ENCODE measurements at regions not wholly inside any gene's neighbourhood (a gene's known extent, or its start where the extent isn't known, plus 50 kb on each side); places are given as distances from the start of the nearest gene placed in this dataset.

DNA sequence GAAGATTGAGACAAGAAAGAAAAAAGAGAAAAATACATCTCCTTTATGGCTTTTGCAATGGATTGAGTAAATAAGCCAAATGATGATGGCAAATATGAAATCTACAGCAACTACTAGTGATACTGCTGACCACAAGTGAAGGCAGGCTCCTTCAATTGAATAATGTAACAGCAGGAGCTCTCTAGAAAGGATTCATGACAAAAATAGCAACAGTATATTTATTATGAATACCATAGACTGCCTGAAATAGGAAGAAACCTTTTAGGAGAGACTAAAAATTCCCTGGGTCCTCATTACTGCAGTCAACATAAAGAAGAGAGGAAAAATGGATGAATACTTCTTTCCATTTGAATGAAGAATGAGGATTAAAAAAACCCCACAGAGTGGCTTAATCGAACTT lies 306.8 kb upstream of the ANXA10 start:
- no peak for DNase-seq (ENCODE audit: low read depth)
- TF ChIP-seq, protein P1, sequence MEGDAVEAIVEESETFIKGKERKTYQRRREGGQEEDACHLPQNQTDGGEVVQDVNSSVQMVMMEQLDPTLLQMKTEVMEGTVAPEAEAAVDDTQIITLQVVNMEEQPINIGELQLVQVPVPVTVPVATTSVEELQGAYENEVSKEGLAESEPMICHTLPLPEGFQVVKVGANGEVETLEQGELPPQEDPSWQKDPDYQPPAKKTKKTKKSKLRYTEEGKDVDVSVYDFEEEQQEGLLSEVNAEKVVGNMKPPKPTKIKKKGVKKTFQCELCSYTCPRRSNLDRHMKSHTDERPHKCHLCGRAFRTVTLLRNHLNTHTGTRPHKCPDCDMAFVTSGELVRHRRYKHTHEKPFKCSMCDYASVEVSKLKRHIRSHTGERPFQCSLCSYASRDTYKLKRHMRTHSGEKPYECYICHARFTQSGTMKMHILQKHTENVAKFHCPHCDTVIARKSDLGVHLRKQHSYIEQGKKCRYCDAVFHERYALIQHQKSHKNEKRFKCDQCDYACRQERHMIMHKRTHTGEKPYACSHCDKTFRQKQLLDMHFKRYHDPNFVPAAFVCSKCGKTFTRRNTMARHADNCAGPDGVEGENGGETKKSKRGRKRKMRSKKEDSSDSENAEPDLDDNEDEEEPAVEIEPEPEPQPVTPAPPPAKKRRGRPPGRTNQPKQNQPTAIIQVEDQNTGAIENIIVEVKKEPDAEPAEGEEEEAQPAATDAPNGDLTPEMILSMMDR (conservative IDR thresholded peaks at IDR 0.05; ENCODE audit: low read depth, low read length) = no peak
- H3K4me3 ChIP-seq (ENCODE audit: low read depth, low read length) = no peak overlapping the region

DNA sequence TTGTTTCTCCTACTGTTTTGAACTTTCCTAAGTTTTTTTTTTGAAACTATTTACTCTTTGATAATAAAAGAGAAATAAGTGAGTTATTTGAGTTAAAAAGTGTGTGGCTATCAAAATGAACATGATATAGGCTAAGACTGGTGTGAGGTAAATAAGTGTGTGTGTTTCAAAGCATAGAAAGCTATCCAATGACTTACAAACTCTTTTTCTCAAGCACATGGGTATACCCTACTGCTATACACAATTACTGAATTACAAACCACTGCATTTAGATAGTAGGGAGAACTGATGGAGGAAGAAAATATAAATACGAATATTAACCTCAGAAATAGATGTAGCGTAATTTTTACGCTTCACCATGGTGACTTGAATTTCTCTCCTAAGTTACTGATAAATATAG lies 305.8 kb upstream of the ANXA10 start:
- no peak for DNase-seq (ENCODE audit: low read depth)
- TF ChIP-seq, protein P1 (conservative IDR thresholded peaks at IDR 0.05; ENCODE audit: low read depth, low read length) = no peak
- no peak overlapping the region for H3K4me3 ChIP-seq (ENCODE audit: low read depth, low read length)

DNA sequence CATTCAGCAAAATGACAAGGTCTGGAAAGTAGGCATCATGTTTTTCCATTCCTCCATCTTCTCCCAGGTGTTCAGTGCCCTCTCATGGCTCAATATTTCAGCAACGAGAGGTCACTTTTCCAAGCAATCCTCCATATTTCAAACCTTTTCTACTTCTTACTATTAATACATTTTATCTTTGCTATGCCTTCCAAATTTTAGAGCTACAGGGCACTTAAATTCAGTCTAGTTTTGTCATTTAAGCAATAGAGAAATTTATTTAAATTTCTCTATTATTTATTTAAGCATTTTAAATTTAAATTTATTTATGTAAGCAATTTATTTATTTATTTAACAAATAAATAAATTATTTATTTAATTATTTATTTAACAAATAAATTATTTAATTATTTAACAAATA lies 305.1 kb upstream of the ANXA10 start:
- TF ChIP-seq, protein P1 (conservative IDR thresholded peaks at IDR 0.05; ENCODE audit: low read depth, low read length) = no peak
- no peak for DNase-seq (ENCODE audit: low read depth)
- H3K4me3 ChIP-seq (ENCODE audit: low read depth, low read length) = no peak overlapping the region

DNA sequence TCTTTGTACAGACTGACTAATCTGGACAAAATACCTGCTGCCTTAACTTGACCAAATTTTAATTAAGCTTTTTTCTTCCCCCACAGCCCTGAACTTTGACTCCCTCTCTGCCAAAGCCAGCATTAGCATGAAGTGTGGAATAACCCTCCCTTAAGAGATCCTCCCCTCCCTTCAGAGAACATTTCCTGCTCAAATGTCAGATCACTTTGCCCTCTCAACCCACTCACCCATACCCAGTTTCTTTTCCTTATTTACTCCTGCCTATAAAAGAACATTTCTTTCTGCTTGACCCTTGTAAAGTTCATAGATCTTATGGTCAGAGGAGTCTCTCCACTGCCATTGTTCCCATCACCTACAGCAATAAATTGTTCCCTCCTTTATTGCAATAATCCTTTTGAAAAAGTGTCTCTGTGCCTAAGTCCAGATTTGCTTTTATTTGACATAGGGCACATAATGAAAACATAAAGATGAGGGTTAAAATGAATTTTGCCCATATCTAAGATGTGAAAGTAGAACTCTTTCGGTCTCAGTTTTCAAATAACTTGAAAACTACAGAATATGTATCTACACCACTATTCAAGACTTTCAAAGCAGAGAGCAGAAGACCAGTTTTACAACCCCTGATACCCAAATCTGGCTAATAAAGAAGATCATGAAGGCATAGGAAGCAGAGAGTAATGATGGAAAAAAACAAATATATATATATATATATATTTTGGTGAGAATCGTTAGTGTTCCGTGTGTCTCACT lies 289.7 kb upstream of the ANXA10 start:
- DNase-seq (ENCODE audit: low read depth) = no peak
- H3K4me3 ChIP-seq (ENCODE audit: low read depth, low read length) = no peak overlapping the region
- TF ChIP-seq, protein P1 (conservative IDR thresholded peaks at IDR 0.05; ENCODE audit: low read depth, low read length) = no peak

DNA sequence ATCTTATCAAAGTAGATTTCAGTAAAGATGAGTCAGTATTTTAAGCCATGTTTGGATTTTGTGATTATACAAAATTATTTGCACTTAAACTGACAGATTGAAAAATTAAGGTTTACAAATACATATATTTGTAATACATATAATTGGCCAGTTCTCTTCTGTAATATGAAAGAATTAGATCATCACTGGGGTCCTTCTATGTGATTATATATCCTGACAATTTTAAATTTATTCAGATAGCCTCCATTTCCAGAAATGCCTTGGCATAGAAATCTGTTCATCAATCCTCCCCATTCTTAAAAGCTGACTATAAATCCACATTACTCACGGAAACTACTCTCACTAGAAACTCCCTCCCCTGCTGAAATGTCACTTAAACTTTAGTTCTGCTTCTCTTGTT lies 280.4 kb upstream of the ANXA10 start:
- H3K4me3 ChIP-seq (ENCODE audit: low read depth, low read length) = no peak overlapping the region
- DNase-seq (ENCODE audit: low read depth) = no peak
- TF ChIP-seq, protein P1 (conservative IDR thresholded peaks at IDR 0.05; ENCODE audit: low read depth, low read length) = no peak

DNA sequence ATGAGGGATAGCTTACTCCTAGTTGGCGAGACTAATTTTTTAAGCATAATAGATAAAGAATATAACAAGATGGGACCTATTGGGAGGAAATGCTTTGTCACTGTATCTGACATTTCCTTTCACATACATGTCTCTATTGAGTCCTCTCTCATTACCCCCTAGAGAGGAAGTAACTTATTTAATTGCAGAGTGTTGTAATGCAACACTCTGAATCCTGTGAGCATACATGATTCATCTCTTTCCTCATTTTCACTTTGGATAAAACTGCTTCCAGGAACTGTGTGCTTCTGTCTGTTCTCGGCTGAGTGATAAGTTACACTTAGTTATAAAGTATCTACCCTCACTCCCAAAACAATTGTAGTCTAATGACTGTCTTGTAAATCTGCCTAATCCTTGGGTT lies 266.1 kb upstream of the ANXA10 start:
- TF ChIP-seq, protein P1 (conservative IDR thresholded peaks at IDR 0.05; ENCODE audit: low read depth, low read length) = no peak
- DNase-seq (ENCODE audit: low read depth) = peak; percentile 7
- H3K4me3 ChIP-seq (ENCODE audit: low read depth, low read length) = no peak overlapping the region

DNA sequence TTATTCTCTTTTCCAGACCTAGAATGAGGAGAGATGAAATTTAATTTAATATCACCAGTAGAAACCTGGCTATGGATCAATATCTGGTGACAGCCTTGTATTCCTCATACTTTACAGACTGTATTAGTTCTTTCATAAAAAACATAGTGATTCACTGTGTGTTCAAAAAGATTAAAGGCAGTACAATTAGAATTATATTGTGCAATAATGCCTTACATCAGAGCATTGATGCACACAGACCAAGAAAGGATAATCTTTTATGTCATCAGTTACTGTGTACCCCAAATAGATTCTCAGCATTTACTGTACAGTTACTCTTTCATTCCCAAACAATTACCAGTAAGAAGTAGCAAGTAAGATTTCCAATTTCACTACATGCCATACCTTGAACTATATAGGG lies 260.5 kb upstream of the ANXA10 start:
- H3K4me3 ChIP-seq (ENCODE audit: low read depth, low read length) = no peak overlapping the region
- TF ChIP-seq, protein P1 (conservative IDR thresholded peaks at IDR 0.05; ENCODE audit: low read depth, low read length) = no peak
- no peak for DNase-seq (ENCODE audit: low read depth)

All from epithelial cell of proximal tubule (primary cell).